WTC11 (cell line): ENCODE measurements at regions not wholly inside any gene's neighbourhood (a gene's known extent, or its start where the extent isn't known, plus 50 kb on each side); places are given as distances from the start of the nearest gene placed in this dataset.

Experiments
- AR ChIP-seq: fragments of 250-450 bp; sonication (Bioruptor Pico); IDR thresholded peaks from 2 replicates; pipeline ENCODE4 v1.9.0; 2021; ENCODE audit warnings: mild to moderate bottlenecking
- FOXJ3 ChIP-seq: sonication (generic); formaldehyde crosslinking; IDR thresholded peaks from 2 replicates; pipeline ENCODE4 v1.9.0; 2021; ENCODE audit warnings: missing genetic modification reagents, mild to moderate bottlenecking, borderline replicate concordance
- GABPB1 ChIP-seq: sonication (generic); formaldehyde crosslinking; IDR thresholded peaks from 2 replicates; pipeline ENCODE4 v1.8.1; 2023; ENCODE audit warnings: mild to moderate bottlenecking, missing genetic modification reagents
- KAT7 ChIP-seq: sonication (generic); formaldehyde crosslinking; IDR thresholded peaks from 2 replicates; pipeline ENCODE4 v1.8.1; 2023; ENCODE audit warnings: missing genetic modification reagents, mild to moderate bottlenecking, borderline replicate concordance
- NFE2L1 ChIP-seq: sonication (generic); formaldehyde crosslinking; IDR thresholded peaks from 2 replicates; pipeline ENCODE4 v1.8.1; 2023; ENCODE audit warnings: missing genetic modification reagents
- NFYB ChIP-seq: sonication (generic); formaldehyde crosslinking; conservative IDR thresholded peaks from 2 replicates; pipeline ENCODE4 v1.8.0; 2022; ENCODE audit warnings: low read depth, missing genetic modification reagents
- SMAD4 ChIP-seq: sonication (generic); formaldehyde crosslinking; IDR thresholded peaks from 2 replicates; pipeline ENCODE4 v1.8.0; 2022; ENCODE audit warnings: mild to moderate bottlenecking, missing genetic modification reagents
- ZSCAN18 ChIP-seq: fragments of 250-450 bp; sonication (Bioruptor Pico); IDR thresholded peaks from 2 replicates; pipeline ENCODE4 v2.1.2; 2022; ENCODE audit warnings: mild to moderate bottlenecking, moderate library complexity
- TF ChIP-seq, protein P1 (sequence below): fragments of 200-600 bp; IDR thresholded peaks from 2 replicates; pipeline ENCODE4 v1.8.0; 2022; ENCODE audit warnings: antibody characterized with exemption
- TF ChIP-seq, protein P2 (sequence below): sonication (generic); formaldehyde crosslinking; conservative IDR thresholded peaks from 2 replicates; pipeline ENCODE4 v1.8.1; 2022; ENCODE audit warnings: mild to moderate bottlenecking, missing genetic modification reagents
- TF ChIP-seq, protein P3 (sequence below): sonication (generic); formaldehyde crosslinking; IDR thresholded peaks from 2 replicates; pipeline ENCODE4 v1.8.1; 2022; ENCODE audit warnings: low read depth, missing genetic modification reagents, borderline replicate concordance
- TF ChIP-seq, protein P4 (sequence below): sonication (generic); formaldehyde crosslinking; IDR thresholded peaks from 2 replicates; pipeline ENCODE4 v1.8.0; 2022; ENCODE audit warnings: mild to moderate bottlenecking, missing genetic modification reagents
- TF ChIP-seq, protein P5 (sequence below): sonication (generic); formaldehyde crosslinking; IDR thresholded peaks from 2 replicates; pipeline ENCODE4 v1.8.0; 2022; ENCODE audit warnings: mild to moderate bottlenecking, missing genetic modification reagents

DNA sequence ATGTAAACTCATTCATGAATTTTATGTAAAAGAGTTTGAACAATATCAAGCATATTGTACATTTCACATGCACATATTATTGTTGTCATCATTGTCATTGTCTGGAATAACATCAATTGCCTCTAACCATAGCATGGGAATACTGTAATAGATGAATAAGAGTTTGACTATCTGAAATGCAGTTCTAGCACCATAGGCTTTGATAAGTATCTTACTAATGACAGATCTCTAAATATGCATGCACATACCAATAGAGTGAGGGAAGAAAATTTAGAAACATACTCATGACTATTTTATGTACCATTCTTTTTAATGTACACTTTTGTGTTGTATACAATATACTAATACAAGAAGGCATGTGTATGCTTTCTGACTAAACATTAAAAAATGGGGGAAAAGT is 161.6 kb upstream of the SPRY1 start:
- TF ChIP-seq, protein P1, sequence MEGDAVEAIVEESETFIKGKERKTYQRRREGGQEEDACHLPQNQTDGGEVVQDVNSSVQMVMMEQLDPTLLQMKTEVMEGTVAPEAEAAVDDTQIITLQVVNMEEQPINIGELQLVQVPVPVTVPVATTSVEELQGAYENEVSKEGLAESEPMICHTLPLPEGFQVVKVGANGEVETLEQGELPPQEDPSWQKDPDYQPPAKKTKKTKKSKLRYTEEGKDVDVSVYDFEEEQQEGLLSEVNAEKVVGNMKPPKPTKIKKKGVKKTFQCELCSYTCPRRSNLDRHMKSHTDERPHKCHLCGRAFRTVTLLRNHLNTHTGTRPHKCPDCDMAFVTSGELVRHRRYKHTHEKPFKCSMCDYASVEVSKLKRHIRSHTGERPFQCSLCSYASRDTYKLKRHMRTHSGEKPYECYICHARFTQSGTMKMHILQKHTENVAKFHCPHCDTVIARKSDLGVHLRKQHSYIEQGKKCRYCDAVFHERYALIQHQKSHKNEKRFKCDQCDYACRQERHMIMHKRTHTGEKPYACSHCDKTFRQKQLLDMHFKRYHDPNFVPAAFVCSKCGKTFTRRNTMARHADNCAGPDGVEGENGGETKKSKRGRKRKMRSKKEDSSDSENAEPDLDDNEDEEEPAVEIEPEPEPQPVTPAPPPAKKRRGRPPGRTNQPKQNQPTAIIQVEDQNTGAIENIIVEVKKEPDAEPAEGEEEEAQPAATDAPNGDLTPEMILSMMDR: no peak
- TF ChIP-seq, protein P2, sequence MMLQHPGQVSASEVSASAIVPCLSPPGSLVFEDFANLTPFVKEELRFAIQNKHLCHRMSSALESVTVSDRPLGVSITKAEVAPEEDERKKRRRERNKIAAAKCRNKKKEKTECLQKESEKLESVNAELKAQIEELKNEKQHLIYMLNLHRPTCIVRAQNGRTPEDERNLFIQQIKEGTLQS (CRISPR knock-in tag): no peak
- no peak for TF ChIP-seq NFE2L1 (CRISPR knock-in tag)
- TF ChIP-seq, protein P3, sequence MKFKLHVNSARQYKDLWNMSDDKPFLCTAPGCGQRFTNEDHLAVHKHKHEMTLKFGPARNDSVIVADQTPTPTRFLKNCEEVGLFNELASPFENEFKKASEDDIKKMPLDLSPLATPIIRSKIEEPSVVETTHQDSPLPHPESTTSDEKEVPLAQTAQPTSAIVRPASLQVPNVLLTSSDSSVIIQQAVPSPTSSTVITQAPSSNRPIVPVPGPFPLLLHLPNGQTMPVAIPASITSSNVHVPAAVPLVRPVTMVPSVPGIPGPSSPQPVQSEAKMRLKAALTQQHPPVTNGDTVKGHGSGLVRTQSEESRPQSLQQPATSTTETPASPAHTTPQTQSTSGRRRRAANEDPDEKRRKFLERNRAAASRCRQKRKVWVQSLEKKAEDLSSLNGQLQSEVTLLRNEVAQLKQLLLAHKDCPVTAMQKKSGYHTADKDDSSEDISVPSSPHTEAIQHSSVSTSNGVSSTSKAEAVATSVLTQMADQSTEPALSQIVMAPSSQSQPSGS (CRISPR knock-in tag): no peak
- TF ChIP-seq, protein P4, sequence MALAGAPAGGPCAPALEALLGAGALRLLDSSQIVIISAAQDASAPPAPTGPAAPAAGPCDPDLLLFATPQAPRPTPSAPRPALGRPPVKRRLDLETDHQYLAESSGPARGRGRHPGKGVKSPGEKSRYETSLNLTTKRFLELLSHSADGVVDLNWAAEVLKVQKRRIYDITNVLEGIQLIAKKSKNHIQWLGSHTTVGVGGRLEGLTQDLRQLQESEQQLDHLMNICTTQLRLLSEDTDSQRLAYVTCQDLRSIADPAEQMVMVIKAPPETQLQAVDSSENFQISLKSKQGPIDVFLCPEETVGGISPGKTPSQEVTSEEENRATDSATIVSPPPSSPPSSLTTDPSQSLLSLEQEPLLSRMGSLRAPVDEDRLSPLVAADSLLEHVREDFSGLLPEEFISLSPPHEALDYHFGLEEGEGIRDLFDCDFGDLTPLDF (CRISPR knock-in tag): no peak
- no peak for TF ChIP-seq AR
- no peak for TF ChIP-seq ZSCAN18 (CRISPR knock-in tag)
- no peak for TF ChIP-seq GABPB1 (CRISPR knock-in tag)
- no peak for TF ChIP-seq NFYB (CRISPR knock-in tag)
- TF ChIP-seq FOXJ3 (CRISPR knock-in tag): no peak
- TF ChIP-seq SMAD4 (CRISPR knock-in tag): no peak
- TF ChIP-seq KAT7 (CRISPR knock-in tag): no peak
- TF ChIP-seq, protein P5, sequence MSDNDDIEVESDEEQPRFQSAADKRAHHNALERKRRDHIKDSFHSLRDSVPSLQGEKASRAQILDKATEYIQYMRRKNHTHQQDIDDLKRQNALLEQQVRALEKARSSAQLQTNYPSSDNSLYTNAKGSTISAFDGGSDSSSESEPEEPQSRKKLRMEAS: no peak
